IMR-90 (cell line): ENCODE measurements at regions not wholly inside any gene's neighbourhood (a gene's known extent, or its start where the extent isn't known, plus 50 kb on each side); places are given as distances from the start of the nearest gene placed in this dataset.

Source experiments
- ATAC-seq: fragments of 200-7000 bp; cut with Tn5 transposase; 2 replicates; pipeline ENCODE4 v1.9.1; 2020; ENCODE audit warnings: low read depth, mild to moderate bottlenecking, moderate library complexity
- BruUV-seq: library from RNA; stranded (reverse); fragments of 400-500 nt; replicated peaks from 2 replicates; lab custom pipeline; 2021; lab: Mats Ljungman, UMichigan
- CTCF ChIA-PET: fragments of 300-600 bp; formaldehyde crosslinking; extraction: SDS; loops from one replicate; lab custom pipeline; 2021; ENCODE audit warnings: antibody characterized with exemption; lab: Yijun Ruan, JAX
- POLR2A ChIA-PET: fragments of 300-600 bp; sonication (Branson Sonifier 250); formaldehyde crosslinking; loops from one replicate; lab custom pipeline; 2022; ENCODE audit warnings: antibody characterized with exemption; ENCODE audit not compliant: unreplicated experiment; lab: Charles Lee
- DNase-seq: peaks from one replicate; pipeline ENCODE4 v3.0.0; 2013
- H2AFZ ChIP-seq: replicated peaks from 2 replicates; pipeline ENCODE3; 2013; ENCODE audit warnings: low read length, mild to moderate bottlenecking; ENCODE audit not compliant: poor library complexity
- H2AK5ac ChIP-seq: 2 replicates; pipeline ENCODE4 v1.6.1; 2013; ENCODE audit warnings: low read depth, low read length, inconsistent platforms
- H2AK9ac ChIP-seq: replicated peaks from 2 replicates; pipeline ENCODE3; 2013; ENCODE audit warnings: mild to moderate bottlenecking, low read depth, low read length, moderate library complexity; ENCODE audit not compliant: poor library complexity
- H2BK120ac ChIP-seq: 2 replicates; pipeline ENCODE4 v1.6.1; 2013; ENCODE audit warnings: low read depth, low read length, inconsistent platforms
- H2BK15ac ChIP-seq: 3 replicates; pipeline ENCODE4 v1.6.1; 2013; ENCODE audit warnings: low read depth, low read length, inconsistent platforms
- H2BK20ac ChIP-seq: 2 replicates; pipeline ENCODE4 v1.6.1; 2013; ENCODE audit warnings: low read depth, mild to moderate bottlenecking, inconsistent platforms, low read length, moderate library complexity
- H2BK5ac ChIP-seq: 2 replicates; pipeline ENCODE4 v1.6.1; 2013; ENCODE audit warnings: mild to moderate bottlenecking, low read depth, low read length, inconsistent platforms; ENCODE audit not compliant: poor library complexity, severe bottlenecking
- H3K14ac ChIP-seq: replicated peaks from 2 replicates; pipeline ENCODE4 v1.6.1; 2013; ENCODE audit warnings: low read depth, low read length, inconsistent platforms
- H3K18ac ChIP-seq: 2 replicates; pipeline ENCODE4 v1.6.1; 2013; ENCODE audit warnings: low read depth, low read length, control low read depth
- H3K23ac ChIP-seq: 2 replicates; pipeline ENCODE4 v1.6.1; 2013; ENCODE audit warnings: low read depth, low read length, inconsistent platforms
- H3K27ac ChIP-seq: 2 replicates; pipeline ENCODE4 v1.5.1; 2013; ENCODE audit warnings: mild to moderate bottlenecking, control low read depth, low read length; ENCODE audit not compliant: insufficient read depth
- H3K27me3 ChIP-seq: 2 replicates; pipeline ENCODE4 v1.6.1; 2013; ENCODE audit warnings: low read length; ENCODE audit not compliant: control insufficient read depth, insufficient read depth
- H3K36me3 ChIP-seq: 2 replicates; pipeline ENCODE4 v1.6.1; 2013; ENCODE audit warnings: low read length, mixed read lengths; ENCODE audit not compliant: control insufficient read depth, insufficient read depth
- H3K4ac ChIP-seq: 2 replicates; pipeline ENCODE4 v1.6.1; 2013; ENCODE audit warnings: low read depth, low read length, inconsistent platforms
- H3K4me1 ChIP-seq: 2 replicates; pipeline ENCODE4 v1.6.1; 2013; ENCODE audit warnings: low read length, mixed read lengths; ENCODE audit not compliant: control insufficient read depth, insufficient read depth
- H3K4me2 ChIP-seq: 2 replicates; pipeline ENCODE4 v1.6.1; 2013; ENCODE audit warnings: low read depth, mild to moderate bottlenecking, control low read depth, low read length, moderate library complexity
- H3K4me3 ChIP-seq: 2 replicates; pipeline ENCODE4 v1.5.1; 2013; ENCODE audit warnings: low read depth, mild to moderate bottlenecking, control low read depth, low read length, moderate library complexity; ENCODE audit not compliant: insufficient read depth
- H3K56ac ChIP-seq: 2 replicates; pipeline ENCODE4 v1.6.1; 2013; ENCODE audit warnings: low read length, inconsistent platforms; ENCODE audit not compliant: insufficient read depth; ENCODE audit errors: extremely low read depth
- H3K79me1 ChIP-seq, 2 experiments: 2 replicates each; pipeline ENCODE4 v1.6.1; 2013; ENCODE audit warnings: low read length in 2 of 2, inconsistent platforms in 1 of 2, low read depth in 1 of 2
- H3K9ac ChIP-seq: 2 replicates; pipeline ENCODE4 v1.6.1; 2013; ENCODE audit warnings: low read depth, low read length, control low read depth
- H3K9me1 ChIP-seq: 2 replicates; pipeline ENCODE4 v1.6.1; 2013; ENCODE audit warnings: low read length, inconsistent platforms; ENCODE audit not compliant: insufficient read depth
- H3K9me3 ChIP-seq: 2 replicates; pipeline ENCODE4 v1.6.1; 2013; ENCODE audit warnings: low read length; ENCODE audit not compliant: control insufficient read depth, insufficient read depth
- H4K20me1 ChIP-seq: 2 replicates; pipeline ENCODE4 v1.6.1; 2013; ENCODE audit warnings: low read length, inconsistent platforms; ENCODE audit not compliant: insufficient read depth
- H4K5ac ChIP-seq: 2 replicates; pipeline ENCODE4 v1.6.1; 2013; ENCODE audit warnings: mild to moderate bottlenecking, low read depth, low read length, control low read depth
- H4K8ac ChIP-seq, 2 experiments: 2 replicates each; pipeline ENCODE4 v1.6.1; 2013; ENCODE audit warnings: low read depth in 2 of 2, low read length in 2 of 2, control low read depth in 1 of 2, inconsistent platforms in 1 of 2
- H4K91ac ChIP-seq: 2 replicates; pipeline ENCODE4 v1.6.1; 2013; ENCODE audit warnings: low read depth, low read length, inconsistent platforms; ENCODE audit not compliant: insufficient read depth
- CHD1 ChIP-seq: IDR thresholded peaks from 2 replicates; pipeline ENCODE4 v1.6.1; 2012; ENCODE audit warnings: low read depth, low read length, improper control_type of control experiment
- ELK1 ChIP-seq: fragments of 150-350 bp; IDR thresholded peaks from 2 replicates; pipeline ENCODE4 v1.6.1; 2016; ENCODE audit warnings: low read depth, mild to moderate bottlenecking, low read length, moderate library complexity, borderline replicate concordance
- MAFK ChIP-seq: IDR thresholded peaks from 2 replicates; pipeline ENCODE4 v1.6.1; 2012; ENCODE audit warnings: low read depth, low read length, improper control_type of control experiment
- MAZ ChIP-seq: IDR thresholded peaks from 2 replicates; pipeline ENCODE4 v1.6.1; 2012; ENCODE audit warnings: low read depth, mild to moderate bottlenecking, low read length, improper control_type of control experiment, moderate library complexity, borderline replicate concordance
- MXI1 ChIP-seq: IDR thresholded peaks from 2 replicates; pipeline ENCODE4 v1.6.1; 2012; ENCODE audit warnings: low read depth, mild to moderate bottlenecking, low read length, moderate library complexity, borderline replicate concordance
- NFE2L2 ChIP-seq: fragments of 150-350 bp; IDR thresholded peaks from 2 replicates; pipeline ENCODE4 v1.6.1; 2016; ENCODE audit warnings: low read depth, mild to moderate bottlenecking, low read length
- POLR2A ChIP-seq: IDR thresholded peaks from 2 replicates; pipeline ENCODE4 v1.6.1; 2012; ENCODE audit warnings: mild to moderate bottlenecking, low read depth, low read length
- RAD21 ChIP-seq: IDR thresholded peaks from 2 replicates; pipeline ENCODE4 v1.6.1; 2012; ENCODE audit warnings: low read length, improper control_type of control experiment
- RCOR1 ChIP-seq: IDR thresholded peaks from 2 replicates; pipeline ENCODE4 v1.6.1; 2012; ENCODE audit warnings: mild to moderate bottlenecking, low read length, improper control_type of control experiment; ENCODE audit not compliant: insufficient replicate concordance
- RFX5 ChIP-seq: IDR thresholded peaks from 2 replicates; pipeline ENCODE4 v1.8.0; 2012; ENCODE audit warnings: low read depth, mild to moderate bottlenecking, low read length, moderate library complexity
- SMC3 ChIP-seq: fragments of 150-350 bp; IDR thresholded peaks from 2 replicates; pipeline ENCODE4 v1.6.1; 2016; ENCODE audit warnings: low read depth, mild to moderate bottlenecking, antibody characterized with exemption, low read length, moderate library complexity
- USF2 ChIP-seq: fragments of 150-350 bp; IDR thresholded peaks from 2 replicates; pipeline ENCODE4 v1.6.1; 2017; ENCODE audit warnings: mild to moderate bottlenecking, antibody characterized with exemption, low read length, low read depth
- WGBS, 2 experiments: methylation state at CpG; one replicate each; pipeline versions ENCODE4 v1.1.5 to v1.1.7; 2013; ENCODE audit warnings: missing lambda C conversion rate in 2 of 2; ENCODE audit not compliant: insufficient read length in 1 of 2; ENCODE audit errors: extremely low coverage in 2 of 2; 5-methylcytosine and 5-hydroxymethylcytosine counted together
- dilution Hi-C: fragments of 300-500 bp; cut with HindIII; formaldehyde crosslinking; loops from one replicate; pipeline ENCODE4 v1.14.3; 2018; ENCODE audit warnings: low sequenced_read_pairs; ENCODE audit not compliant: unreplicated experiment
- in situ Hi-C: fragments of 300-500 bp; cut with MboI; formaldehyde crosslinking; loops from 3 replicates; pipeline ENCODE4 v1.14.3; 2019; ENCODE audit warnings: low sequenced_read_pairs, inconsistent platforms, mixed read lengths
- intact Hi-C: fragments of 100-400 bp; cut with micrococcal nuclease; formaldehyde crosslinking; loops from 2 replicates; pipeline ENCODE4 v1.10.0; 2022

- TF ChIP-seq SMC3 (no peak), RCOR1 (no peak), CHD1 (no peak), MAZ (no peak), MAFK (no peak), NFE2L2 (no peak), RAD21 (no peak), USF2 (no peak), MXI1 (no peak), POLR2A (no peak), ELK1 (no peak), RFX5 (no peak)
- Histone ChIP-seq H3K9ac (no peak overlapping the region), H3K56ac (no peak overlapping the region), H3K27me3 (peaks cover 30% of the 10 kb centered on the region), H3K9me1 (no peaks in the 10 kb centered on the region; the same call in 1 of the 2 replicates), H2AK9ac (peak overlapping the region; percentile 15), H3K79me1 (no peaks in the 10 kb centered on the region), H4K20me1 (peaks cover 4% of the 10 kb centered on the region; the same call in 1 of the 2 replicates), H3K4me1 (peaks cover 15% of the 10 kb centered on the region), H2BK5ac (no peak overlapping the region), H3K18ac (peak overlapping the region; percentile 45; the same call in 1 of the 2 replicates), H3K4me3 (no peak overlapping the region), H4K8ac (no peak overlapping the region), H3K4me2 (peak overlapping the region; percentile 59; the same call in 1 of the 2 replicates), H3K14ac (no peak overlapping the region), H2BK15ac (no peak overlapping the region), H3K4ac (no peak overlapping the region), H2AK5ac (no peak overlapping the region), H2BK20ac (no peak overlapping the region), H3K9me3 (no peaks in the 10 kb centered on the region), H2AFZ (no peak overlapping the region), H4K5ac (peak overlapping the region; percentile 30; the same call in 1 of the 2 replicates), H4K91ac (no peak overlapping the region), H3K27ac (peak overlapping the region; percentile 45; the same call in 1 of the 2 replicates), H3K36me3 (no peaks in the 10 kb centered on the region), H2BK120ac (no peak overlapping the region), H3K23ac (peak overlapping the region; percentile 7; the same call in 1 of the 2 replicates)
- BruUV-seq = no TSS peak
- peak; percentile 73 for DNase-seq
- ChIA-PET POLR2A (no interaction called here), CTCF (interaction anchor here (1.0 kb wide), 1 partner anchor 11 kb away, joined by 3 read pairs; no protein-coding TSS in a partner anchor)
- intact Hi-C loops (loop anchor here (5.0 kb wide), 2 partner anchors 177 to 572 kb away; no protein-coding TSS in a partner anchor), dilution Hi-C loops (no loop called here), in situ Hi-C loops (loop anchor here (5.0 kb wide), 1 partner anchor 162 kb away; the partner anchor contains the start of gene MEG3)
- ATAC-seq = peak; percentile 53
- WGBS, 2 experiments = 38% methylated on average over 2 of the region's 14 CpGs; no CpG with 5 or more reads in 1 of the 2 experiments
These were observed 61.7 kb upstream of the DLK1 start for GRCh38 chr14:100664841-100665510.
